Peyer's patch (tissue), 4 donors: ENCODE measurements at regions not wholly inside any gene's neighbourhood (a gene's known extent, or its start where the extent isn't known, plus 50 kb on each side); places are given as distances from the start of the nearest gene placed in this dataset.

Experiments
- DNase-seq, 3 donors: peaks; one replicate each; pipeline ENCODE4 v3.0.0-alpha.2; 2017 to 2019
- H3K27ac ChIP-seq, 4 donors: fragments of 200-600 bp; sonication (generic); one replicate each; pipeline ENCODE4 v1.5.1; 2016 to 2019
- H3K27me3 ChIP-seq, 2 donors: fragments of 200-600 bp; sonication (generic); one replicate each; pipeline ENCODE4 v1.5.1; 2019
- H3K36me3 ChIP-seq, 3 donors: fragments of 200-600 bp; sonication (generic); one replicate each; pipeline ENCODE4 v1.5.1; 2016 to 2019
- H3K4me1 ChIP-seq, 4 donors: fragments of 200-600 bp; sonication (generic); one replicate each; pipeline ENCODE4 v1.5.1; 2016 to 2019
- H3K4me3 ChIP-seq, 4 donors: fragments of 200-600 bp; sonication (generic); 1 replicate in 3 of 4; 2 replicates in 1 of 4; pipeline ENCODE4 v1.5.1; 2016 to 2019; ENCODE audit warnings: mild to moderate bottlenecking in 1 of 4
- H3K9me3 ChIP-seq, 4 donors: fragments of 200-600 bp; sonication (generic); one replicate each; pipeline ENCODE4 v1.5.1; 2016 to 2019; ENCODE audit warnings: mild to moderate bottlenecking in 1 of 4
- POLR2A ChIP-seq, 2 donors: fragments of 450-650 bp; IDR thresholded peaks; one replicate each; pipeline ENCODE4 v1.5.1; 2017; ENCODE audit warnings: antibody characterized with exemption in 2 of 2, mild to moderate bottlenecking in 2 of 2, moderate library complexity in 2 of 2
- TF ChIP-seq, protein P1 (sequence below), 6 experiments: fragments of 450-650 bp in 4 of 6; fragments of 200-600 bp in 2 of 6; sonication (generic) in 1 of 6; IDR thresholded peaks; one replicate each; pipeline ENCODE4 v1.5.1; 2017 to 2019; ENCODE audit warnings: antibody characterized with exemption in 6 of 6, mild to moderate bottlenecking in 3 of 6, moderate library complexity in 1 of 6

DNA sequence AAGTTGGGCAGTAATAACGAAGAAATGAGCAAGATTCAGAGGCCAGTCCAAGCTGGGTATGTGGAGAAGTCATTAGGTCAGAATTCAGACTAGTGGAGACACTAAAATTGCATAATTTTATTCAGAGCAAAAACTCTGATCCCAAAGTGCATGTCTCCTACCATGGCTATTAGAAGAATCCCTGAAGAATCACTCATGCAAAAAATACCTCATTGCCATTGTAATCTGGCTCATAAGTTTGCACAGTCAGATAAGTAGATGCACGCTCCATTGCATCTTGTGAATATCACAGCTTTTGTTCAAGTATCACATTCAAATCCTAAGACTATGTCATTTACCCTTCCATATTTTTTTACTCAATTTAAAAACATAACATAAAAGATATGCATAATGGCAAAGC, 692.2 kb upstream of the KLHL29 start:
- no peak for DNase-seq
- Histone ChIP-seq H3K9me3 (peaks cover 0 to 4% (median 0%) of the 10 kb centered on the region in 4 donors), H3K36me3 (no peaks in the 10 kb centered on the region), H3K27me3 (no peaks in the 10 kb centered on the region), H3K27ac (no peak overlapping the region), H3K4me3 (no peak overlapping the region), H3K4me1 (no peaks in the 10 kb centered on the region)
- TF ChIP-seq, protein P1, sequence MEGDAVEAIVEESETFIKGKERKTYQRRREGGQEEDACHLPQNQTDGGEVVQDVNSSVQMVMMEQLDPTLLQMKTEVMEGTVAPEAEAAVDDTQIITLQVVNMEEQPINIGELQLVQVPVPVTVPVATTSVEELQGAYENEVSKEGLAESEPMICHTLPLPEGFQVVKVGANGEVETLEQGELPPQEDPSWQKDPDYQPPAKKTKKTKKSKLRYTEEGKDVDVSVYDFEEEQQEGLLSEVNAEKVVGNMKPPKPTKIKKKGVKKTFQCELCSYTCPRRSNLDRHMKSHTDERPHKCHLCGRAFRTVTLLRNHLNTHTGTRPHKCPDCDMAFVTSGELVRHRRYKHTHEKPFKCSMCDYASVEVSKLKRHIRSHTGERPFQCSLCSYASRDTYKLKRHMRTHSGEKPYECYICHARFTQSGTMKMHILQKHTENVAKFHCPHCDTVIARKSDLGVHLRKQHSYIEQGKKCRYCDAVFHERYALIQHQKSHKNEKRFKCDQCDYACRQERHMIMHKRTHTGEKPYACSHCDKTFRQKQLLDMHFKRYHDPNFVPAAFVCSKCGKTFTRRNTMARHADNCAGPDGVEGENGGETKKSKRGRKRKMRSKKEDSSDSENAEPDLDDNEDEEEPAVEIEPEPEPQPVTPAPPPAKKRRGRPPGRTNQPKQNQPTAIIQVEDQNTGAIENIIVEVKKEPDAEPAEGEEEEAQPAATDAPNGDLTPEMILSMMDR (IDR thresholded peaks at IDR 0.05), result no peak
- no peak for TF ChIP-seq POLR2A (IDR thresholded peaks at IDR 0.05)

DNA sequence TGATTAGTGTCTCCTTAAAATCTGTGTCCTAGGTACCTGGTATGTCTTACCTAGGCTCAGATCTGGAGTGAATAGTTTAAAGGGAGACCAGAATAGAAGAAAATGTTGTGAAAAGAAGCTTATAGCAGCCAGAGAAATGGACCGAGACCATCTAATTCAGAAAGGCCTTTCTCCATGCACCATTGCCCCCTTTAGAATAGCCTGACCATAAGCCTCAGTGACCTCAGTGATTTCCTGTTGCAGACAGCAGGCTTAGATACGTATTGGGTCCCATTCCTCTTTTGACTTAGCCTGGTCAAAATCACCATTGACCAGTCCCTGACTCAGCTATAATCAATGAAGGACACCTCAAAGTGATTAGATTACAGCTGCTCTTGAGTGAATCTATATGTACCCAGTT, 690.7 kb upstream of the KLHL29 start:
- no peak for TF ChIP-seq POLR2A (IDR thresholded peaks at IDR 0.05)
- TF ChIP-seq, protein P1 (IDR thresholded peaks at IDR 0.05), result no peak
- Histone ChIP-seq H3K36me3 (no peaks in the 10 kb centered on the region), H3K27me3 (no peaks in the 10 kb centered on the region), H3K9me3 (peaks cover 0 to 4% (median 0%) of the 10 kb centered on the region in 4 donors), H3K4me1 (no peaks in the 10 kb centered on the region), H3K27ac (no peak overlapping the region), H3K4me3 (no peak overlapping the region)
- DNase-seq, result no peak

DNA sequence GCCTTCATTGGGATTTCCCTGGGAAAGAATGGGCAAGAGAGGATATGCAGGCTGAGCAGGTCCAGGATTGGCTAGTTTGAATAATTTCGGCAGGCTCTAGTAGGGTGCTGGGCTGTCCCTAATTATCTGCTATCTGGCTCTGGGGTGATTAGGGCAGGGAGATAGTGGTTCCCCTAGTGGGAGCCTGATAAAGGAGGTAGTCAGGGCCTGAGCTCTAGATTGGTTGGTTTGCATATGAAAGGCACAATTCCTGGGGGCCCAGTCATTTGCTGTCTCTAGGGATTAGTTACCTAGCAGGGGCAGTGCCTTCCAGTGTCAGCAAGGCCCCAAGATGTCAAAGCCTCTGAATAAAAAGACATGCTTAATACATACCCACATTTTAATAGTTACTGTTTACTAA, 690.1 kb upstream of the KLHL29 start:
- Histone ChIP-seq H3K27me3 (no peaks in the 10 kb centered on the region), H3K9me3 (peaks cover 0 to 4% (median 0%) of the 10 kb centered on the region in 4 donors), H3K36me3 (no peaks in the 10 kb centered on the region), H3K4me1 (no peaks in the 10 kb centered on the region), H3K27ac (no peak overlapping the region), H3K4me3 (no peak overlapping the region)
- no peak for DNase-seq
- TF ChIP-seq, protein P1 (IDR thresholded peaks at IDR 0.05), result no peak
- TF ChIP-seq POLR2A (IDR thresholded peaks at IDR 0.05), result no peak

DNA sequence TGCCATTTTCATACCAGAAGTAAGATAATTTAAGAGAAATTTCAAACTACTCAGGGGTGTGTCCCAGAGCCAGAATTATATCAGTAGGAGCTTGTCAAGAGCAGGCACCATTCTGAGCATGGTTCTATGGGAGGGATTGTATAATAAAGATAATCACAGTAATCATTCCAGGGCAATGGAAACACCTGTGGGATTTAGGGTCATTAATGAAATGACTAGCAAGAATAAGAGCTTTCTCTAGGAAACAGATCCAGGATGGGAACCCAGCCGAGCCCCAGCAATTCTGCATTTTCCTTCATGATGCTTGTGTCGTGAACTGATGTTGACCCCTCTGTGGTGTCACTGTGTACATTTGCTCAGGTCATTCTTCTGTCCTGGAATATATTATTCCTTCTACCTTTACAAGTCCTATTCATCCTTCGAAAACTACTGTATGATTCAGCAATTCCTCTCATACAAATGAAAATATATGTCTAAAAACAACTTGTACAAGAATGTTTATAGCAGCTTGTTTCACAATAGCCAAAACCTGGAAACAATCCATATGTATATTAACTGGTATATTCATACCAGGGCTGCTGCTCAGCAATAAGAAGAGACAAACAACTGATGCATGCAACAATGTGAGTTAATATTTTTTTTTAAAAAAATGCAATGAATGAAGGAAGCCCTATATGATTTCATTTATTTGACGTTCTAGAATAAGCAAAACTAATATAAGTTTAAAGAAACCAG, 687.8 kb upstream of the KLHL29 start:
- H3K27ac ChIP-seq, result no peak overlapping the region
- DNase-seq, result no peak
- no peaks in the 10 kb centered on the region for H3K4me1 ChIP-seq
- H3K4me3 ChIP-seq, result no peak overlapping the region
- no peaks in the 10 kb centered on the region for H3K36me3 ChIP-seq
- H3K27me3 ChIP-seq, result no peaks in the 10 kb centered on the region
- peaks cover 0 to under 1% (median 0%) of the 10 kb centered on the region in 4 donors for H3K9me3 ChIP-seq
- TF ChIP-seq, protein P1 (IDR thresholded peaks at IDR 0.05), result no peak
- TF ChIP-seq POLR2A (IDR thresholded peaks at IDR 0.05), result no peak

DNA sequence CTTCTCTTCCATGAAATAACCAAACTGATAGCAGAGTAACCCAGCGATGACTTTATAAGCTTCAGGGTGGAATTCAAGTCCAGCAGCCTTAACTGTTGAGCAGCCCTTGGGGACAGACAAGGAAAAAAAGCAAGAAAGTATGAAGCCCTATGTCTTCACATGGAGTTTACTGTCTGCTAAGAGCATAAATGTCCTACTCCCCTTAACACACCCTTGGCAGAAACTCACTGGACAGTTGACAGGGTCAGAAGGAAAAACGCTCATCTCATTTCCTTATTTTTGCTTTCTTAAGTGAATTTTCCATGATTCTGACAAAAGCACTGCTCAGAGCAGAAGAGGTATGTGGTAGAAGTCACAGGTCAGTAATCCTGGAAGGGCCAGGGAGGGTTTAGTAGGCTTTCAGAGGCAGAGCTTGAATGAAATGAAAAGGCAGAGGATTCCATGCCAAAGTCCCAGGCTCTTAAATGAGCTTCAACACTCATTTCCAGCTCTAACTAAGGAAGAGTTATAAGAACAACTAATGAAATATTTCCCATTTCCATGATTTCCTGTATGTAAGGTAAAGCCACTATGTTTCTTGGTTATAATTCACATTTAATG, 683.3 kb upstream of the KLHL29 start:
- Histone ChIP-seq H3K27ac (no peak overlapping the region), H3K4me3 (no peak overlapping the region), H3K36me3 (no peaks in the 10 kb centered on the region), H3K9me3 (no peaks in the 10 kb centered on the region), H3K27me3 (no peaks in the 10 kb centered on the region), H3K4me1 (no peaks in the 10 kb centered on the region)
- TF ChIP-seq, protein P1 (IDR thresholded peaks at IDR 0.05), result no peak
- TF ChIP-seq POLR2A (IDR thresholded peaks at IDR 0.05), result no peak
- DNase-seq, result no peak
